Natural killer cell (primary cell): ENCODE measurements at regions not wholly inside any gene's neighbourhood (a gene's known extent, or its start where the extent isn't known, plus 50 kb on each side); places are given as distances from the start of the nearest gene placed in this dataset.

ENCODE experiments used
- ATAC-seq, 3 donors: fragments of 150-1000 bp in 2 of 3; fragments of 200-7000 bp in 1 of 3; cut with Tn5 transposase; 1 replicate in 1 of 3; 2 replicates in 2 of 3; pipeline ENCODE4 v1.10.0; 2021; ENCODE audit warnings: mild to moderate bottlenecking in 2 of 3, moderate library complexity in 2 of 3
- DNase-seq, 2 donors: peaks; one replicate each; pipeline versions ENCODE4 v3.0.0 to v3.0.0-alpha.2; 2013 to 2021; ENCODE audit warnings: mixed read lengths in 1 of 2
- H3K27ac ChIP-seq: one replicate; pipeline ENCODE4 v1.5.1; 2013; ENCODE audit warnings: mild to moderate bottlenecking, low read length
- H3K27me3 ChIP-seq: one replicate; pipeline ENCODE4 v1.6.1; 2013; ENCODE audit warnings: low read length; ENCODE audit not compliant: control insufficient read depth, insufficient read depth
- H3K36me3 ChIP-seq: one replicate; pipeline ENCODE4 v1.6.1; 2013; ENCODE audit warnings: low read length; ENCODE audit not compliant: control insufficient read depth, insufficient read depth
- H3K4me1 ChIP-seq: one replicate; pipeline ENCODE4 v1.6.1; 2013; ENCODE audit warnings: low read length; ENCODE audit not compliant: control insufficient read depth, insufficient read depth
- H3K4me3 ChIP-seq: one replicate; pipeline ENCODE4 v1.5.1; 2013; ENCODE audit warnings: low read length
- H3K9me3 ChIP-seq: one replicate; pipeline ENCODE4 v1.6.1; 2013; ENCODE audit warnings: low read length; ENCODE audit not compliant: control insufficient read depth, insufficient read depth
- H3K27ac Mint-ChIP-seq, 2 donors: one replicate each; pipeline ENCODE4 v1.8.0; 2022; ENCODE audit warnings: mild to moderate bottlenecking in 2 of 2, mixed read lengths in 2 of 2, moderate library complexity in 1 of 2
- H3K27me3 Mint-ChIP-seq, 2 donors: one replicate each; pipeline ENCODE4 v1.8.0; 2022; ENCODE audit warnings: low read depth in 2 of 2, mixed read lengths in 2 of 2
- H3K36me3 Mint-ChIP-seq: one replicate; pipeline ENCODE4 v1.8.0; 2022; ENCODE audit warnings: mixed read lengths
- H3K4me1 Mint-ChIP-seq, 2 donors: one replicate each; pipeline ENCODE4 v1.8.0; 2022; ENCODE audit warnings: mixed read lengths in 2 of 2
- H3K4me3 Mint-ChIP-seq: one replicate; pipeline ENCODE4 v1.8.0; 2022; ENCODE audit warnings: mild to moderate bottlenecking, moderate library complexity, mixed read lengths
- H3K9me3 Mint-ChIP-seq, 2 donors: one replicate each; pipeline ENCODE4 v1.8.0; 2022; ENCODE audit warnings: mixed read lengths in 2 of 2
- WGBS: methylation state at CpG from one replicate; pipeline ENCODE4 v1.1.7; 2013; ENCODE audit warnings: missing lambda C conversion rate; ENCODE audit not compliant: insufficient coverage; 5-methylcytosine and 5-hydroxymethylcytosine counted together
- intact Hi-C: fragments of 100-400 bp; cut with micrococcal nuclease; formaldehyde crosslinking; loops from one replicate; pipeline ENCODE4 v1.14.2; 2022
- TF ChIP-seq, protein P1 (sequence below): fragments of 200-600 bp; IDR thresholded peaks from one replicate; pipeline ENCODE4 v1.8.0; 2022; ENCODE audit warnings: antibody characterized with exemption

GRCh38 chr3:180755556-180755955 lies 76.3 kb upstream of the CCDC39 start:
- no peak for DNase-seq
- intact Hi-C loops, result no loop called here
- Mint-ChIP-seq H3K4me1 (no peaks in the 10 kb centered on the region), H3K27me3 (no peaks in the 10 kb centered on the region), H3K36me3 (no peaks in the 10 kb centered on the region), H3K9me3 (peaks cover 0 to 3% of the 10 kb centered on the region in 2 donors), H3K4me3 (no peak overlapping the region), H3K27ac (no peak overlapping the region)
- no peaks in the 10 kb centered on the region for H3K36me3 ChIP-seq
- WGBS, result no CpG with 5 or more reads among the region's 2 CpGs
- H3K4me1 ChIP-seq, result no peaks in the 10 kb centered on the region
- peaks cover 4% of the 10 kb centered on the region for H3K9me3 ChIP-seq
- H3K27me3 ChIP-seq, result no peaks in the 10 kb centered on the region
- no peak for ATAC-seq
- H3K4me3 ChIP-seq, result no peak overlapping the region
- TF ChIP-seq, protein P1, sequence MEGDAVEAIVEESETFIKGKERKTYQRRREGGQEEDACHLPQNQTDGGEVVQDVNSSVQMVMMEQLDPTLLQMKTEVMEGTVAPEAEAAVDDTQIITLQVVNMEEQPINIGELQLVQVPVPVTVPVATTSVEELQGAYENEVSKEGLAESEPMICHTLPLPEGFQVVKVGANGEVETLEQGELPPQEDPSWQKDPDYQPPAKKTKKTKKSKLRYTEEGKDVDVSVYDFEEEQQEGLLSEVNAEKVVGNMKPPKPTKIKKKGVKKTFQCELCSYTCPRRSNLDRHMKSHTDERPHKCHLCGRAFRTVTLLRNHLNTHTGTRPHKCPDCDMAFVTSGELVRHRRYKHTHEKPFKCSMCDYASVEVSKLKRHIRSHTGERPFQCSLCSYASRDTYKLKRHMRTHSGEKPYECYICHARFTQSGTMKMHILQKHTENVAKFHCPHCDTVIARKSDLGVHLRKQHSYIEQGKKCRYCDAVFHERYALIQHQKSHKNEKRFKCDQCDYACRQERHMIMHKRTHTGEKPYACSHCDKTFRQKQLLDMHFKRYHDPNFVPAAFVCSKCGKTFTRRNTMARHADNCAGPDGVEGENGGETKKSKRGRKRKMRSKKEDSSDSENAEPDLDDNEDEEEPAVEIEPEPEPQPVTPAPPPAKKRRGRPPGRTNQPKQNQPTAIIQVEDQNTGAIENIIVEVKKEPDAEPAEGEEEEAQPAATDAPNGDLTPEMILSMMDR, result no peak
- no peak overlapping the region for H3K27ac ChIP-seq

GRCh38 chr3:180762866-180763265 lies 83.6 kb upstream of the CCDC39 start:
- WGBS, result 72% methylated on average over 3 of the region's 4 CpGs
- Mint-ChIP-seq H3K27me3 (no peaks in the 10 kb centered on the region), H3K27ac (no peak overlapping the region), H3K9me3 (peaks cover 0 to 10% of the 10 kb centered on the region in 2 donors), H3K4me1 (no peaks in the 10 kb centered on the region), H3K4me3 (no peak overlapping the region), H3K36me3 (no peaks in the 10 kb centered on the region)
- no peak overlapping the region for H3K27ac ChIP-seq
- no peak for DNase-seq
- no peak overlapping the region for H3K4me3 ChIP-seq
- no peak for ATAC-seq
- H3K4me1 ChIP-seq, result no peaks in the 10 kb centered on the region
- no peaks in the 10 kb centered on the region for H3K27me3 ChIP-seq
- intact Hi-C loops, result no loop called here
- H3K9me3 ChIP-seq, result no peaks in the 10 kb centered on the region
- H3K36me3 ChIP-seq, result no peaks in the 10 kb centered on the region
- TF ChIP-seq, protein P1, result no peak

DNA sequence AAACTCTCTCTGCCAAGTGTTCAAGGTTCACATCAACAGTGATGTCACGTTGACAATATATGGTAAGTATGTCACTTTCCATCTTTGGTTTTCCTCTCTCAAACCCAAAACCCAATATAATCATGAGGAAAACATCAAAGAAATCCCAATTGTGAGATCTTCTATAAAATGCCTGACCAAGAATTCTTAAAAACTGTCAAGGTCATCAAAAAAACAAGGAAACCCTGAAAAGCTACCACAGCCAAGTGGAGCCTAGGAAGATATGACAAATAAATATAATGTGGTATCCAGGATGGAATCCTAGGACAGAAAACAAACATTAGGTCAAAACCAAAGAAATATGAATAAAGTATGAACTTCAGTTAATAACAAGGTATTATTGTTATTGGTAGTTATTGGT lies 85.2 kb upstream of the CCDC39 start:
- no peak overlapping the region for H3K27ac Mint-ChIP-seq
- TF ChIP-seq, protein P1, result no peak
- H3K4me3 Mint-ChIP-seq, result no peak overlapping the region
- no peaks in the 10 kb centered on the region for H3K4me1 Mint-ChIP-seq
- intact Hi-C loops, result no loop called here
- H3K9me3 Mint-ChIP-seq, result peaks cover 0 to 13% of the 10 kb centered on the region in 2 donors
- Histone ChIP-seq H3K36me3 (no peaks in the 10 kb centered on the region), H3K27me3 (no peaks in the 10 kb centered on the region), H3K4me1 (no peaks in the 10 kb centered on the region), H3K4me3 (no peak overlapping the region), H3K27ac (no peak overlapping the region), H3K9me3 (no peaks in the 10 kb centered on the region)
- ATAC-seq (no peak), DNase-seq (no peak)
- no peaks in the 10 kb centered on the region for H3K36me3 Mint-ChIP-seq
- H3K27me3 Mint-ChIP-seq, result no peaks in the 10 kb centered on the region
- no CpG with 5 or more reads among the region's 1 CpG for WGBS

GRCh38 chr3:180770639-180771038 lies 91.3 kb upstream of the CCDC39 start:
- intact Hi-C loops, result no loop called here
- no peaks in the 10 kb centered on the region for H3K4me1 ChIP-seq
- ATAC-seq, result no peak
- no peak overlapping the region for H3K4me3 Mint-ChIP-seq
- no peaks in the 10 kb centered on the region for H3K27me3 Mint-ChIP-seq
- no peaks in the 10 kb centered on the region for H3K9me3 ChIP-seq
- peaks cover 5 to 6% of the 10 kb centered on the region in 2 donors for H3K9me3 Mint-ChIP-seq
- no peaks in the 10 kb centered on the region for H3K36me3 Mint-ChIP-seq
- DNase-seq, result no peak
- H3K36me3 ChIP-seq, result no peaks in the 10 kb centered on the region
- TF ChIP-seq, protein P1, result no peak
- no peak overlapping the region for H3K27ac ChIP-seq
- H3K4me1 Mint-ChIP-seq, result no peaks in the 10 kb centered on the region
- no peak overlapping the region for H3K4me3 ChIP-seq
- no peaks in the 10 kb centered on the region for H3K27me3 ChIP-seq
- WGBS, result no CpG with 5 or more reads among the region's 1 CpG
- no peak overlapping the region for H3K27ac Mint-ChIP-seq
